ENCODE measurements at regions not wholly inside any gene's neighbourhood (a gene's known extent, or its start where the extent isn't known, plus 50 kb on each side); places are given as distances from the start of the nearest gene placed in this dataset.

- Histone ChIP-seq H3K27ac (ENCODE audit: low read depth, low read length) (no peak overlapping the region), H3K36me3 (ENCODE audit: control insufficient read depth in 3 of 3, insufficient read depth in 3 of 3, low read length in 3 of 3) (no peaks in the 10 kb centered on the region), H3K4me1 (ENCODE audit: control insufficient read depth in 3 of 3, insufficient read depth in 3 of 3, low read length in 3 of 3) (peaks cover 0 to 5% (median 0%) of the 10 kb centered on the region in 3 donors), H3K4me3 (ENCODE audit: low read length in 3 of 3) (no peak overlapping the region), H3K27me3 (ENCODE audit: control insufficient read depth in 3 of 3, insufficient read depth in 3 of 3, low read length in 3 of 3) (peaks cover 2 to 12% (median 4%) of the 10 kb centered on the region in 3 donors), H3K9me3 (ENCODE audit: control insufficient read depth in 3 of 3, low read length in 3 of 3) (no peaks in the 10 kb centered on the region), H3K9ac (ENCODE audit: low read depth in 1 of 3, low read length in 3 of 3) (no peak overlapping the region)
These were observed 311.4 kb downstream of the BCL11B start for GRCh38 chr14:98960617-98961013.

GRCh38 chr14:98961191-98961590 lies 310.8 kb downstream of the BCL11B start:
- no peak overlapping the region for H3K9ac ChIP-seq (ENCODE audit: low read depth in 1 of 3, low read length in 3 of 3)
- no peaks in the 10 kb centered on the region for H3K36me3 ChIP-seq (ENCODE audit: control insufficient read depth in 3 of 3, insufficient read depth in 3 of 3, low read length in 3 of 3)
- peaks cover 2 to 12% (median 4%) of the 10 kb centered on the region in 3 donors for H3K27me3 ChIP-seq (ENCODE audit: control insufficient read depth in 3 of 3, insufficient read depth in 3 of 3, low read length in 3 of 3)
- no peaks in the 10 kb centered on the region for H3K9me3 ChIP-seq (ENCODE audit: control insufficient read depth in 3 of 3, low read length in 3 of 3)
- H3K27ac ChIP-seq (ENCODE audit: low read depth, low read length) = no peak overlapping the region
- no peak overlapping the region for H3K4me3 ChIP-seq (ENCODE audit: low read length in 3 of 3)
- H3K4me1 ChIP-seq (ENCODE audit: control insufficient read depth in 3 of 3, insufficient read depth in 3 of 3, low read length in 3 of 3) = peaks cover 0 to 5% (median 0%) of the 10 kb centered on the region in 3 donors

- Histone ChIP-seq H3K9ac (ENCODE audit: low read depth in 1 of 3, low read length in 3 of 3) (no peak overlapping the region), H3K27me3 (ENCODE audit: control insufficient read depth in 3 of 3, insufficient read depth in 3 of 3, low read length in 3 of 3) (peaks cover 2 to 12% (median 4%) of the 10 kb centered on the region in 3 donors), H3K36me3 (ENCODE audit: control insufficient read depth in 3 of 3, insufficient read depth in 3 of 3, low read length in 3 of 3) (no peaks in the 10 kb centered on the region), H3K27ac (ENCODE audit: low read depth, low read length) (no peak overlapping the region), H3K4me3 (ENCODE audit: low read length in 3 of 3) (no peak overlapping the region), H3K9me3 (ENCODE audit: control insufficient read depth in 3 of 3, low read length in 3 of 3) (no peaks in the 10 kb centered on the region), H3K4me1 (ENCODE audit: control insufficient read depth in 3 of 3, insufficient read depth in 3 of 3, low read length in 3 of 3) (peaks cover 0 to 5% (median 0%) of the 10 kb centered on the region in 3 donors)
These were observed 309.9 kb downstream of the BCL11B start for GRCh38 chr14:98962118-98962517.

GRCh38 chr14:98963610-98964009 lies 308.4 kb downstream of the BCL11B start:
- H3K36me3 ChIP-seq (ENCODE audit: control insufficient read depth in 3 of 3, insufficient read depth in 3 of 3, low read length in 3 of 3) = no peaks in the 10 kb centered on the region
- no peaks in the 10 kb centered on the region for H3K9me3 ChIP-seq (ENCODE audit: control insufficient read depth in 3 of 3, low read length in 3 of 3)
- H3K4me1 ChIP-seq (ENCODE audit: control insufficient read depth in 3 of 3, insufficient read depth in 3 of 3, low read length in 3 of 3) = no peaks in the 10 kb centered on the region
- H3K9ac ChIP-seq (ENCODE audit: low read depth in 1 of 3, low read length in 3 of 3) = no peak overlapping the region
- peaks cover 0 to 9% (median 4%) of the 10 kb centered on the region in 3 donors for H3K27me3 ChIP-seq (ENCODE audit: control insufficient read depth in 3 of 3, insufficient read depth in 3 of 3, low read length in 3 of 3)
- no peak overlapping the region for H3K4me3 ChIP-seq (ENCODE audit: low read length in 3 of 3)
- no peak overlapping the region for H3K27ac ChIP-seq (ENCODE audit: low read depth, low read length)

GRCh38 chr14:98964171-98964570 lies 307.8 kb downstream of the BCL11B start:
- no peaks in the 10 kb centered on the region for H3K36me3 ChIP-seq (ENCODE audit: control insufficient read depth in 3 of 3, insufficient read depth in 3 of 3, low read length in 3 of 3)

GRCh38 chr14:98965076-98965475 lies 306.9 kb downstream of the BCL11B start:
- H3K27me3 ChIP-seq (ENCODE audit: control insufficient read depth in 3 of 3, insufficient read depth in 3 of 3, low read length in 3 of 3) = peaks cover 0 to 9% (median 4%) of the 10 kb centered on the region in 3 donors
- no peak overlapping the region for H3K4me3 ChIP-seq (ENCODE audit: low read length in 3 of 3)
- H3K27ac ChIP-seq (ENCODE audit: low read depth, low read length) = no peak overlapping the region
- H3K9ac ChIP-seq (ENCODE audit: low read depth in 1 of 3, low read length in 3 of 3) = no peak overlapping the region
- no peaks in the 10 kb centered on the region for H3K9me3 ChIP-seq (ENCODE audit: control insufficient read depth in 3 of 3, low read length in 3 of 3)
- no peaks in the 10 kb centered on the region for H3K36me3 ChIP-seq (ENCODE audit: control insufficient read depth in 3 of 3, insufficient read depth in 3 of 3, low read length in 3 of 3)
- no peaks in the 10 kb centered on the region for H3K4me1 ChIP-seq (ENCODE audit: control insufficient read depth in 3 of 3, insufficient read depth in 3 of 3, low read length in 3 of 3)

More at GRCh38 chr14:98964171-98964570, 307.8 kb downstream of the BCL11B start:
- Histone ChIP-seq H3K9me3 (ENCODE audit: control insufficient read depth in 3 of 3, low read length in 3 of 3) (no peaks in the 10 kb centered on the region), H3K9ac (ENCODE audit: low read depth in 1 of 3, low read length in 3 of 3) (no peak overlapping the region), H3K4me1 (ENCODE audit: control insufficient read depth in 3 of 3, insufficient read depth in 3 of 3, low read length in 3 of 3) (no peaks in the 10 kb centered on the region), H3K4me3 (ENCODE audit: low read length in 3 of 3) (no peak overlapping the region), H3K27me3 (ENCODE audit: control insufficient read depth in 3 of 3, insufficient read depth in 3 of 3, low read length in 3 of 3) (peaks cover 0 to 9% (median 4%) of the 10 kb centered on the region in 3 donors), H3K27ac (ENCODE audit: low read depth, low read length) (no peak overlapping the region)

GRCh38 chr14:98966016-98966415 lies 306.0 kb downstream of the BCL11B start:
- no peaks in the 10 kb centered on the region for H3K9me3 ChIP-seq (ENCODE audit: control insufficient read depth in 3 of 3, low read length in 3 of 3)
- no peaks in the 10 kb centered on the region for H3K4me1 ChIP-seq (ENCODE audit: control insufficient read depth in 3 of 3, insufficient read depth in 3 of 3, low read length in 3 of 3)
- H3K4me3 ChIP-seq (ENCODE audit: low read length in 3 of 3) = no peak overlapping the region
- no peak overlapping the region for H3K27ac ChIP-seq (ENCODE audit: low read depth, low read length)
- H3K9ac ChIP-seq (ENCODE audit: low read depth in 1 of 3, low read length in 3 of 3) = no peak overlapping the region
- peaks cover 0 to 9% (median 4%) of the 10 kb centered on the region in 3 donors for H3K27me3 ChIP-seq (ENCODE audit: control insufficient read depth in 3 of 3, insufficient read depth in 3 of 3, low read length in 3 of 3)
- no peaks in the 10 kb centered on the region for H3K36me3 ChIP-seq (ENCODE audit: control insufficient read depth in 3 of 3, insufficient read depth in 3 of 3, low read length in 3 of 3)

- H3K27ac ChIP-seq (ENCODE audit: low read depth, low read length) = no peak overlapping the region
- no peaks in the 10 kb centered on the region for H3K9me3 ChIP-seq (ENCODE audit: control insufficient read depth in 3 of 3, low read length in 3 of 3)
- no peaks in the 10 kb centered on the region for H3K36me3 ChIP-seq (ENCODE audit: control insufficient read depth in 3 of 3, insufficient read depth in 3 of 3, low read length in 3 of 3)
- no peak overlapping the region for H3K9ac ChIP-seq (ENCODE audit: low read depth in 1 of 3, low read length in 3 of 3)
- peaks cover 0 to 9% (median 0%) of the 10 kb centered on the region in 3 donors for H3K27me3 ChIP-seq (ENCODE audit: control insufficient read depth in 3 of 3, insufficient read depth in 3 of 3, low read length in 3 of 3)
- no peak overlapping the region for H3K4me3 ChIP-seq (ENCODE audit: low read length in 3 of 3)
- H3K4me1 ChIP-seq (ENCODE audit: control insufficient read depth in 3 of 3, insufficient read depth in 3 of 3, low read length in 3 of 3) = no peaks in the 10 kb centered on the region
These were observed 305.4 kb downstream of the BCL11B start for GRCh38 chr14:98966475-98967162.

- H3K4me3 ChIP-seq (ENCODE audit: low read length in 3 of 3) = no peak overlapping the region
- H3K4me1 ChIP-seq (ENCODE audit: control insufficient read depth in 3 of 3, insufficient read depth in 3 of 3, low read length in 3 of 3) = no peaks in the 10 kb centered on the region
- no peaks in the 10 kb centered on the region for H3K27me3 ChIP-seq (ENCODE audit: control insufficient read depth in 3 of 3, insufficient read depth in 3 of 3, low read length in 3 of 3)
- H3K27ac ChIP-seq (ENCODE audit: low read depth, low read length) = no peak overlapping the region
- peaks cover 0 to 3% (median 0%) of the 10 kb centered on the region in 3 donors for H3K9me3 ChIP-seq (ENCODE audit: control insufficient read depth in 3 of 3, low read length in 3 of 3)
- H3K36me3 ChIP-seq (ENCODE audit: control insufficient read depth in 3 of 3, insufficient read depth in 3 of 3, low read length in 3 of 3) = no peaks in the 10 kb centered on the region
- H3K9ac ChIP-seq (ENCODE audit: low read depth in 1 of 3, low read length in 3 of 3) = no peak overlapping the region
These were observed 297.9 kb downstream of the BCL11B start for GRCh38 chr14:98974113-98974512.

GRCh38 chr14:98976271-98976670 lies 295.7 kb downstream of the BCL11B start:
- Histone ChIP-seq H3K27ac (ENCODE audit: low read depth, low read length) (no peak overlapping the region), H3K9me3 (ENCODE audit: control insufficient read depth in 3 of 3, low read length in 3 of 3) (peaks cover 0 to 3% (median 2%) of the 10 kb centered on the region in 3 donors), H3K27me3 (ENCODE audit: control insufficient read depth in 3 of 3, insufficient read depth in 3 of 3, low read length in 3 of 3) (no peaks in the 10 kb centered on the region), H3K4me1 (ENCODE audit: control insufficient read depth in 3 of 3, insufficient read depth in 3 of 3, low read length in 3 of 3) (no peaks in the 10 kb centered on the region), H3K9ac (ENCODE audit: low read depth in 1 of 3, low read length in 3 of 3) (no peak overlapping the region), H3K4me3 (ENCODE audit: low read length in 3 of 3) (no peak overlapping the region), H3K36me3 (ENCODE audit: control insufficient read depth in 3 of 3, insufficient read depth in 3 of 3, low read length in 3 of 3) (no peaks in the 10 kb centered on the region)

Data from skeletal muscle tissue (tissue), 3 donors.